Left renal pelvis (tissue), 4 donors: ENCODE measurements at regions not wholly inside any gene's neighbourhood (a gene's known extent, or its start where the extent isn't known, plus 50 kb on each side); places are given as distances from the start of the nearest gene placed in this dataset.

Source experiments
- DNase-seq, 4 donors: peaks; one replicate each; pipeline ENCODE4 v3.0.0-alpha.2; 2013; ENCODE audit warnings: low read depth in 4 of 4, low spot score in 3 of 4

GRCh38 chr11:128407962-128408361 is 179.4 kb downstream of the ETS1 start:
- no peak for DNase-seq

DNA sequence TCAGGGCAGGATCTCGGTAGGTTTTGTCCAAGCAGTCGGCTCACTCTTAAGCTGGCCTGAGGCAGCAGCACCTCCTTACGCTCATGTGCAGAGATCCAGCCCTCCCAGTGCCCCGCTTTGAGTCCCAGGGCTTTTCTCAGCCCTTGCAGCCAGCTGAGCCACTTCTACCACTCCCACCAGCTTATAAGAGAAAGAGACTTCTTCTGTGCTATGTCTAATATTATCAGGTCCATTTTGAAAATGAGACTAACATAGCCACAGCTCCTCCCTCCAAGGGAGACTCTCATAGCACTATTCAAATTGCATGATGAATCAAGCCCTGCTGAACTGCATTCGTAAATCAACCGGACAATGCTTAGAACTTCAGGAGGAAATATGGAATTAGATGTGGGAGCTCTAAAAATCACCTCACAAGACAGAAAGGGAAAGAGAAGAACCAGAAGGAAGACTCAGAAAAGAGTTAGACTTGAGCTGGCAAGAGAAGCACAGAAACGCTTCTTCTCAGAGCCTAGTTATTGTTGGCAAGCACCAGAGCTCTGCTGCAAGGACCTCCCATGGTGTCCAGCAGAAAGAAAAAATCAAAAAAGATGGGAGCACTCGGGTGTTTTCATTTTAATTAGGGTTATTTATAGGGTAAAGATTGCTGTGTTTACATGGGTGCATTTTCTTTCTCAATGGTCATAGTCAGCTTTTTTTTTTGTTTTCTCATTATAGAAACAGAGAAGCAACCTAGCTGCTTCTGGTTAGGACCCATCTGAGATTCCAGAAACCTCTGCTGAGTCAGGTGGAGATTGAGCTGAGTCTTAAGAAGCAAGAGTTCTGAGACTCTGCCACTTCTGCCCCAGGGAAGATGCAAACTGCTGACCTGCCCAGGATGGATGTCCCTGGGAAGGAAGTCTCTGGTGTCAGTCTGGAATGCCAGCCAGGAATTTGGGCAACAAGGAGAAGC is 181.4 kb downstream of the ETS1 start:
- DNase-seq = peak in 2 of 4 donors; percentile 64 to 69

GRCh38 chr11:128405112-128405511 is 182.2 kb downstream of the ETS1 start:
- no peak for DNase-seq

DNA sequence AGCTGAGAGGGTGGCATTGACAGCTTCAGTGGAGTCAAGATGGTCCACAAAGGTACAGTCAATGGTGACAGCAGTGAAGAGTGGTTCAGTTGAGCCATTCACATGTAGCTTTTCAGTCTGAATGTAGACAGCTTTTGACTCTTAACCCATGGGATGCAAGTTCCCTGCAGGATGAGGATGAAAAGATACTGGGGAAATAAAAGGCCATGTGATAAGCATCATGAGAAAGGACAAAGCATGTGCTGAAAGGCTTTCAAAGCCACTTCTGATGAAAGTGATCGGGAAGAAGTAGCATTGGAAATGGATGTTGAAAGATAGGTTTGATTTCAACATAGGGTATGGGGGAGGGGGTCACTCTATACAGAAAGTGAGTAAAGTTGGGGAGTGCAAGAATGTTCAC is 182.9 kb downstream of the ETS1 start:
- DNase-seq = no peak

GRCh38 chr11:128400382-128401203 is 186.8 kb downstream of the ETS1 start:
- DNase-seq = no peak

- no peak for DNase-seq
Observed at GRCh38 chr11:128399251-128400121, 187.9 kb downstream of the ETS1 start.

GRCh38 chr11:128398517-128399250 is 188.7 kb downstream of the ETS1 start:
- DNase-seq = no peak

GRCh38 chr11:128397362-128397761 is 190.0 kb downstream of the ETS1 start:
- no peak for DNase-seq

GRCh38 chr11:128394431-128395089 is 192.8 kb downstream of the ETS1 start:
- no peak for DNase-seq

DNA sequence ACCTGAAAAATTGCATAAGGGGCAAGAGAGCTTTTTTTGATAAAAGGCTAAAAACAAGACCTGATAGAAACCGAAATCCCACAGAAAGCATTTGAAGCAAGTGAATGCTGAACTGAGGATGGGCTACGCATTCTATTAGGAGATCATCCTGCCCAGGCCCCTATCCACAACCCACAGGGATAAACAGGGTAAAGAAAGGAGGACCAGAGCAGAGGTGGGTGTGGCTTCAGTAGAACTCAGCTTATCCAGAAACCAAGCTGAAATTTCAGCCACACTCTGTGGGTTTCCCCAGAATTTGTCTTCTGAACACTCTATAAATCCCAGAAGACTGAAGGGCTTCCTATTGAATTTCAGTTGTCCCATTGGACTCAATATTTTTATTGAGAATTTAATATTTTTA is 195.1 kb downstream of the ETS1 start:
- no peak for DNase-seq

GRCh38 chr11:128391811-128392210 is 195.5 kb downstream of the ETS1 start:
- DNase-seq = no peak

DNA sequence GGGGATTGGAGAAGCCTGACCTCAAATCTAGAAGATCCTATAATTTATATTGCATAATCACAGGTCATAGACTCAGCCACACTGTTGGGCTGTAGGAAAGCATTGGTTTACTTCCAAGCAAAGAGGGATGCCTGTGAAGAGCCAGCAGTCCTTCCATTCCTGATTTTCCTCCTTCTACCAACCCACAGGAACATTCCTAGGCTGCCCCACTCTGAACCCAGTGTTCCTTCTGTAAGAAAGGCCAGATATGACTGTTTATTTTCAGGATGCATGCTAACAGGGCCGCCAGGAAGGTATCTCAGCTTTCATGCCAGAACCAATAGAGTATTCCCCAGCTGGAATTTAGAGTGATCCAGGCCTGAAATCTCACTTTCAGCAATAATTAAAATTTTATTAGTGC is 197.1 kb downstream of the ETS1 start:
- DNase-seq = no peak

DNA sequence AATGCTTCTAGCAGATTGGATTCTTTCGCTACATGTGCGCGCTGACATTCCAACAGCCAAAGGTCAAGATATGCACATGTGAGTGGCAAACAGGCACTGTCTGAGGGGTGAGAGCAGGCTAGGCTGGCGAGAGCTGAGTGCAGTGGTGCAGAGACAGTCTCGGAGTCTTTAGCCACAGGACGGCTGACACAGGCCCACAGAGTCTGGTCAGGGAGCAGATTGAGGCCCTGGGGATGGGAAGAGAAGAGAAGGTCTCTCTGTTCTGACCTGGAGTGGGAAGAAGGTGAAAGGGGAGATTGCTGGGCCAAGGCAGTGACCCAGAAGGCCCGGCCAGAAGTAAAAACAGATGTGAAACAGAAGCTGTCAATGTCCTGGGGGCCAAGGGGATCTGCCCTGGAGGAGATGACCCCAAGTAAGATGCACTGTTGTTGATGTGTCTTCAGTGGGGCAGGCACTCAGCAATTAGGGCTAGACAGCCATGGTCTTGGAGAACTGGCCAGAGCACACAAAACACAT is 197.8 kb downstream of the ETS1 start:
- no peak for DNase-seq

DNA sequence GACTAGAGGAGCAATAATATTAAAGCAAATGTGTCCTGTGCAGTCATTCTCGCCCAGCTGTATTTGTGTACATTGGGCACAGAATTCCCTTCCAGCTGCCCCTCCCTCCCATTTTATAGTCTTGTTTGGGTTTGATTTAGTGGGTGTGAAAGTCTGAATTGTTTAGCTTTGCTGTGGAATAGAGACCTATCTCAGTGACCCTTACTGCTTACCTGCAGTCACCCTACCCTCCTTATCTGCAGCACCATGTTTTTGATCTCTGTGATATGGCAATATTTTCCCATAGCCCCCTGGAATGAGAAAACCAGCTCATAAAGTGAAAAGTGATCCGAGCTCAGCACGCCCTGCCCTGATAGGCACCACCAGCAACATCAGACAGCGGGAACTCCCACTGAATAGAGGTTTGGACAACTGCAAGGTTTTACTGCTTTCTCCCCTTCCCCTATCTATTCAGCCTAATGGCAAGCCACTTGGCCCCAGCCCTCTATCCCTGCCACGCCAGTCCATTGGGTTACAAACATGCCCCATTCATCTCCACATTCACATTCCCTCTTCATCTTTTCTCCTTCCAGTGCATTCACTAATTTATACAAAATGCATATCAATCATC is 199.0 kb downstream of the ETS1 start:
- no peak for DNase-seq

GRCh38 chr11:128379587-128380580 is 207.5 kb downstream of the ETS1 start:
- DNase-seq = no peak

- DNase-seq = no peak
Observed at GRCh38 chr11:128375961-128376360, 211.4 kb downstream of the ETS1 start.

GRCh38 chr11:128374026-128374425 is 213.3 kb downstream of the ETS1 start:
- DNase-seq = no peak

DNA sequence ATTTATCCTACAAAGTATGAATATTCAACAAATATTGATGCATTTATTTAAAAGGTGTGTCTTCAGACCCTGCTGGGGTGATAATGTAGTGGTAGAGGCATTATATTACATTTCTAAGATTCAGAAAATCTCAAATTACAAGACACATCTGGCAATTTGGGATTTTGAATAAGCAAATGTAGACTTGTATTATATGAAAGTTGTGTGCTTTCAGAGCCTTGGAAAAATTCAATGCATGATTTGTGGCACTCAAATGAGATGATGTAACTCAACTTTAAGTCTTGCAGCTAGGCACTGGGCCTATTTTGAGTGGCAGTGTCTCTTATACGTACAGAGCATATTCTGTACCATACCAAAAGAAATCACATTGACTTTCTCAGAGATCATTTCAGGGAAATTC is 214.4 kb downstream of the ETS1 start:
- no peak for DNase-seq
